Body of pancreas (tissue), 4 donors: ENCODE measurements at regions not wholly inside any gene's neighbourhood (a gene's known extent, or its start where the extent isn't known, plus 50 kb on each side); places are given as distances from the start of the nearest gene placed in this dataset.
"Not testable (repeated sequence)": the region's sequence is repeated elsewhere in the genome, so short reads cannot be mapped to it uniquely, and the experiment has no call there.

Experiments used
- ATAC-seq: fragments of 150-250 bp; one replicate; pipeline ENCODE4 v1.9.1; 2016
- DNase-seq, 4 donors: peaks; one replicate each; pipeline ENCODE4 v3.0.0-alpha.2; 2019
- H3K27ac ChIP-seq, 4 donors: fragments of 200-600 bp; sonication (generic); 1 replicate in 3 of 4; 2 replicates in 1 of 4; pipeline versions ENCODE4 v1.5.1 to v1.6.1; 2016 to 2019; ENCODE audit warnings: mild to moderate bottlenecking in 1 of 4, mixed read lengths in 1 of 4, moderate library complexity in 1 of 4
- H3K27me3 ChIP-seq, 2 donors: fragments of 200-600 bp; sonication (generic); one replicate each; pipeline ENCODE4 v1.6.0; 2016; ENCODE audit warnings: mild to moderate bottlenecking in 1 of 2
- H3K36me3 ChIP-seq, 2 donors: fragments of 200-600 bp; sonication (generic); replicated peaks in 1 of 2; 2 replicates each; pipeline ENCODE4 v1.5.1; 2016; ENCODE audit warnings: low read depth in 2 of 2; ENCODE audit not compliant: insufficient read depth in 1 of 2
- H3K4me1 ChIP-seq: fragments of 200-600 bp; sonication (generic); one replicate; pipeline ENCODE4 v1.6.0; 2016
- H3K4me3 ChIP-seq, 2 donors: fragments of 200-600 bp; sonication (generic); 1 replicate in 1 of 2; 2 replicates in 1 of 2; pipeline ENCODE4 v1.5.1; 2016 to 2019
- H3K9me3 ChIP-seq, 3 donors: fragments of 200-600 bp; sonication (generic); 1 replicate in 2 of 3; 2 replicates in 1 of 3; pipeline ENCODE4 v1.5.1; 2016
- CTCF ChIP-seq, 7 experiments: fragments of 450-650 bp in 4 of 7; fragments of 200-600 bp in 3 of 7; sonication (generic) in 3 of 7; IDR thresholded peaks; one replicate each; pipeline ENCODE4 v1.5.1; 2016 to 2019; ENCODE audit warnings: antibody characterized with exemption in 7 of 7
- POLR2A ChIP-seq, 3 donors: fragments of 450-650 bp; IDR thresholded peaks; one replicate each; pipeline ENCODE4 v1.6.1; 2016; ENCODE audit warnings: antibody characterized with exemption in 3 of 3, mild to moderate bottlenecking in 2 of 3
- WGBS, 2 donors: methylation state at CpG; one replicate each; pipeline ENCODE4 v1.1.5; 2017; 5-methylcytosine and 5-hydroxymethylcytosine counted together
- intact Hi-C: fragments of 100-400 bp; cut with DNase I; formaldehyde crosslinking; loops from one replicate; pipeline ENCODE4 v1.15.1; 2023

GRCh38 chr1:191760016-191760415, 398.2 kb upstream of the RGS18 start:
- no peak for DNase-seq
- TF ChIP-seq POLR2A (IDR thresholded peaks at IDR 0.05) (no peak), CTCF (IDR thresholded peaks at IDR 0.05) (no peak)
- Histone ChIP-seq H3K27ac (no peak overlapping the region), H3K4me1 (no peaks in the 10 kb centered on the region), H3K36me3 (no peaks in the 10 kb centered on the region), H3K27me3 (no peaks in the 10 kb centered on the region), H3K9me3 (no peaks in the 10 kb centered on the region), H3K4me3 (no peak overlapping the region)
- intact Hi-C loops: no loop called here
- no peak for ATAC-seq
- WGBS, 2 donors: 80 to 93% methylated on average over 2 of the region's 2 CpGs

- Histone ChIP-seq H3K27me3 (no peaks in the 10 kb centered on the region), H3K4me3 (no peak overlapping the region), H3K9me3 (no peaks in the 10 kb centered on the region), H3K4me1 (no peaks in the 10 kb centered on the region), H3K36me3 (no peaks in the 10 kb centered on the region), H3K27ac (no peak overlapping the region)
- intact Hi-C loops: no loop called here
- 33 to 60% methylated on average over 1 of the region's 1 CpG for WGBS, 2 donors
- DNase-seq: no peak
- no peak for ATAC-seq
- no peak for TF ChIP-seq POLR2A (IDR thresholded peaks at IDR 0.05)
- TF ChIP-seq CTCF (IDR thresholded peaks at IDR 0.05): no peak
Observed at GRCh38 chr1:191788551-191788950, 369.7 kb upstream of the RGS18 start.

GRCh38 chr1:191798178-191798577, 360.1 kb upstream of the RGS18 start:
- ATAC-seq (no peak), DNase-seq (no peak)
- 61 to 62% methylated on average over 1 of the region's 1 CpG for WGBS, 2 donors
- Histone ChIP-seq H3K4me1 (no peaks in the 10 kb centered on the region), H3K27ac (no peak overlapping the region), H3K36me3 (no peaks in the 10 kb centered on the region), H3K27me3 (no peaks in the 10 kb centered on the region), H3K9me3 (no peaks in the 10 kb centered on the region), H3K4me3 (no peak overlapping the region)
- intact Hi-C loops: no loop called here
- TF ChIP-seq POLR2A (IDR thresholded peaks at IDR 0.05): no peak
- TF ChIP-seq CTCF (IDR thresholded peaks at IDR 0.05): no peak

- intact Hi-C loops: no loop called here
- Histone ChIP-seq H3K4me1 (no peaks in the 10 kb centered on the region), H3K36me3 (no peaks in the 10 kb centered on the region), H3K9me3 (no peaks in the 10 kb centered on the region), H3K27me3 (no peaks in the 10 kb centered on the region), H3K4me3 (no peak overlapping the region), H3K27ac (no peak overlapping the region)
- WGBS, 2 donors: 74 to 78% methylated on average over 3 of the region's 3 CpGs
- TF ChIP-seq POLR2A (IDR thresholded peaks at IDR 0.05) (no peak), CTCF (IDR thresholded peaks at IDR 0.05) (no peak)
- DNase-seq (no peak), ATAC-seq (no peak)
Observed at GRCh38 chr1:191804311-191804710, 354.0 kb upstream of the RGS18 start.

GRCh38 chr1:191813593-191813992, 344.7 kb upstream of the RGS18 start:
- H3K27me3 ChIP-seq, H3K36me3 ChIP-seq, H3K27ac ChIP-seq, ATAC-seq, intact Hi-C loops, H3K9me3 ChIP-seq, DNase-seq, H3K4me1 ChIP-seq, H3K4me3 ChIP-seq: not testable (repeated sequence)
- 73 to 75% methylated on average over 5 of the region's 5 CpGs for WGBS, 2 donors
